ENCODE measurements at regions not wholly inside any gene's neighbourhood (a gene's known extent, or its start where the extent isn't known, plus 50 kb on each side); places are given as distances from the start of the nearest gene placed in this dataset.
"Not testable (repeated sequence)": the region's sequence is repeated elsewhere in the genome, so short reads cannot be mapped to it uniquely, and the experiment has no call there.

- Histone ChIP-seq H3K9me3 (ENCODE audit: insufficient read depth, low read length) (no peaks in the 10 kb centered on the region), H3K4me3 (ENCODE audit: low read length) (no peak overlapping the region), H3K27me3 (ENCODE audit: low read depth, low read length) (no peaks in the 10 kb centered on the region), H2AFZ (ENCODE audit: low read depth, low read length) (no peak overlapping the region), H4K20me1 (ENCODE audit: insufficient read depth, low read length) (no peaks in the 10 kb centered on the region), H3K36me3 (replicated peaks; ENCODE audit: low read depth, low read length) (no peaks in the 10 kb centered on the region), H3K27ac (ENCODE audit: low read length) (no peak overlapping the region), H3K4me1 (ENCODE audit: low read length) (no peaks in the 10 kb centered on the region), H3K9ac (ENCODE audit: low read length) (no peak overlapping the region), H3K79me2 (ENCODE audit: low read length) (no peaks in the 10 kb centered on the region), H3K4me2 (ENCODE audit: low read length) (no peak overlapping the region)
- no peak for TF ChIP-seq CTCF (IDR thresholded peaks at IDR 0.05; ENCODE audit: low read depth, low read length)
- TF ChIP-seq EZH2phosphoT487 (IDR thresholded peaks at IDR 0.05; ENCODE audit: low read depth), result no peak
Observed at GRCh38 chr1:70779571-70779970, 268.0 kb downstream of the PTGER3 start.

GRCh38 chr1:70785287-70785686, 262.3 kb downstream of the PTGER3 start:
- Histone ChIP-seq H2AFZ (ENCODE audit: low read depth, low read length) (no peak overlapping the region), H4K20me1 (ENCODE audit: insufficient read depth, low read length) (no peaks in the 10 kb centered on the region), H3K27me3 (ENCODE audit: low read depth, low read length) (no peaks in the 10 kb centered on the region), H3K36me3 (replicated peaks; ENCODE audit: low read depth, low read length) (no peaks in the 10 kb centered on the region), H3K27ac (ENCODE audit: low read length) (no peak overlapping the region), H3K9ac (ENCODE audit: low read length) (no peak overlapping the region), H3K9me3 (ENCODE audit: insufficient read depth, low read length) (no peaks in the 10 kb centered on the region), H3K4me2 (ENCODE audit: low read length) (no peak overlapping the region), H3K4me3 (ENCODE audit: low read length) (no peak overlapping the region), H3K4me1 (ENCODE audit: low read length) (no peaks in the 10 kb centered on the region), H3K79me2 (ENCODE audit: low read length) (no peaks in the 10 kb centered on the region)
- TF ChIP-seq EZH2phosphoT487 (IDR thresholded peaks at IDR 0.05; ENCODE audit: low read depth) (no peak), CTCF (IDR thresholded peaks at IDR 0.05; ENCODE audit: low read depth, low read length) (no peak)

- TF ChIP-seq CTCF (IDR thresholded peaks at IDR 0.05; ENCODE audit: low read depth, low read length) (no peak), EZH2phosphoT487 (IDR thresholded peaks at IDR 0.05; ENCODE audit: low read depth) (no peak)
- Histone ChIP-seq H3K27me3 (ENCODE audit: low read depth, low read length) (no peaks in the 10 kb centered on the region), H3K9ac (ENCODE audit: low read length) (no peak overlapping the region), H3K4me3 (ENCODE audit: low read length) (no peak overlapping the region), H3K79me2 (ENCODE audit: low read length) (no peaks in the 10 kb centered on the region), H3K36me3 (replicated peaks; ENCODE audit: low read depth, low read length) (no peaks in the 10 kb centered on the region), H3K9me3 (ENCODE audit: insufficient read depth, low read length) (no peaks in the 10 kb centered on the region), H3K27ac (ENCODE audit: low read length) (no peak overlapping the region), H2AFZ (ENCODE audit: low read depth, low read length) (no peak overlapping the region), H4K20me1 (ENCODE audit: insufficient read depth, low read length) (no peaks in the 10 kb centered on the region), H3K4me2 (ENCODE audit: low read length) (no peak overlapping the region), H3K4me1 (ENCODE audit: low read length) (no peaks in the 10 kb centered on the region)
Observed at GRCh38 chr1:70790232-70790923, 257.2 kb downstream of the PTGER3 start.

- H3K27me3 ChIP-seq (ENCODE audit: low read depth, low read length); H3K36me3 ChIP-seq (replicated peaks; ENCODE audit: low read depth, low read length); H3K9ac ChIP-seq (ENCODE audit: low read length); H2AFZ ChIP-seq (ENCODE audit: low read depth, low read length); H3K4me2 ChIP-seq (ENCODE audit: low read length); H3K79me2 ChIP-seq (ENCODE audit: low read length); H3K4me3 ChIP-seq (ENCODE audit: low read length); H4K20me1 ChIP-seq (ENCODE audit: insufficient read depth, low read length); H3K27ac ChIP-seq (ENCODE audit: low read length); H3K9me3 ChIP-seq (ENCODE audit: insufficient read depth, low read length); H3K4me1 ChIP-seq (ENCODE audit: low read length): not testable (repeated sequence)
Observed at GRCh38 chr1:70795064-70795463, 252.6 kb downstream of the PTGER3 start.

GRCh38 chr1:70796298-70796697, 251.3 kb downstream of the PTGER3 start:
- not testable (repeated sequence) for H4K20me1 ChIP-seq (ENCODE audit: insufficient read depth, low read length); H2AFZ ChIP-seq (ENCODE audit: low read depth, low read length); H3K9ac ChIP-seq (ENCODE audit: low read length); H3K9me3 ChIP-seq (ENCODE audit: insufficient read depth, low read length); H3K4me2 ChIP-seq (ENCODE audit: low read length); H3K27ac ChIP-seq (ENCODE audit: low read length); H3K4me1 ChIP-seq (ENCODE audit: low read length); H3K4me3 ChIP-seq (ENCODE audit: low read length); H3K27me3 ChIP-seq (ENCODE audit: low read depth, low read length); H3K36me3 ChIP-seq (replicated peaks; ENCODE audit: low read depth, low read length); H3K79me2 ChIP-seq (ENCODE audit: low read length)

- not testable (repeated sequence) for H4K20me1 ChIP-seq (ENCODE audit: insufficient read depth, low read length); H3K27ac ChIP-seq (ENCODE audit: low read length); H3K36me3 ChIP-seq (replicated peaks; ENCODE audit: low read depth, low read length); H3K4me1 ChIP-seq (ENCODE audit: low read length); H2AFZ ChIP-seq (ENCODE audit: low read depth, low read length); H3K4me3 ChIP-seq (ENCODE audit: low read length); H3K9ac ChIP-seq (ENCODE audit: low read length); H3K27me3 ChIP-seq (ENCODE audit: low read depth, low read length); H3K9me3 ChIP-seq (ENCODE audit: insufficient read depth, low read length); H3K4me2 ChIP-seq (ENCODE audit: low read length); H3K79me2 ChIP-seq (ENCODE audit: low read length)
Observed at GRCh38 chr1:70802625-70803024, 245.0 kb downstream of the PTGER3 start.
